Fibroblast of the conjunctiva (primary cell): ENCODE measurements at regions not wholly inside any gene's neighbourhood (a gene's known extent, or its start where the extent isn't known, plus 50 kb on each side); places are given as distances from the start of the nearest gene placed in this dataset.
"Not testable (repeated sequence)": the region's sequence is repeated elsewhere in the genome, so short reads cannot be mapped to it uniquely, and the experiment has no call there.

Experiments
- DNase-seq: peaks from one replicate; pipeline ENCODE4 v3.0.0-alpha.2; 2010; ENCODE audit warnings: low read depth

GRCh38 chr3:81186412-81186811 lies 575.0 kb downstream of the GBE1 start:
- no peak for DNase-seq

- DNase-seq, result not testable (repeated sequence)
Measured at GRCh38 chr3:81182086-81182875, 579.2 kb downstream of the GBE1 start.

GRCh38 chr3:81173514-81173913 lies 587.9 kb downstream of the GBE1 start:
- no peak for DNase-seq

- DNase-seq, result no peak
Measured at GRCh38 chr3:81170298-81170697, 591.1 kb downstream of the GBE1 start.

GRCh38 chr3:81164806-81165205 lies 596.6 kb downstream of the GBE1 start:
- DNase-seq, result no peak

GRCh38 chr3:81161851-81162250 lies 599.6 kb downstream of the GBE1 start:
- no peak for DNase-seq

GRCh38 chr3:81161100-81161499 lies 600.3 kb downstream of the GBE1 start:
- DNase-seq, result no peak

GRCh38 chr3:81154611-81155143 lies 606.8 kb downstream of the GBE1 start:
- DNase-seq, result no peak

- DNase-seq, result no peak
Measured at GRCh38 chr3:81152156-81152555, 609.3 kb downstream of the GBE1 start.

- no peak for DNase-seq
Measured at GRCh38 chr3:81132995-81133394, 628.5 kb downstream of the GBE1 start.

- DNase-seq, result no peak
Measured at GRCh38 chr3:81105789-81106488, 655.5 kb downstream of the GBE1 start.

GRCh38 chr3:81105206-81105605 lies 656.2 kb downstream of the GBE1 start:
- DNase-seq, result no peak

- no peak for DNase-seq
Measured at GRCh38 chr3:81097889-81098288, 663.6 kb downstream of the GBE1 start.

GRCh38 chr3:81095956-81096355 lies 665.5 kb downstream of the GBE1 start:
- DNase-seq, result no peak

GRCh38 chr3:81094986-81095385 lies 666.5 kb downstream of the GBE1 start:
- DNase-seq, result no peak

GRCh38 chr3:81087607-81088006 lies 673.8 kb downstream of the GBE1 start:
- DNase-seq, result no peak

- no peak for DNase-seq
Measured at GRCh38 chr3:81086348-81086747, 675.1 kb downstream of the GBE1 start.

GRCh38 chr3:81080608-81081007 lies 680.8 kb downstream of the GBE1 start:
- no peak for DNase-seq

- no peak for DNase-seq
Measured at GRCh38 chr3:81072591-81072990, 688.9 kb downstream of the GBE1 start.

GRCh38 chr3:81068546-81068945 lies 692.9 kb downstream of the GBE1 start:
- DNase-seq, result no peak

- DNase-seq, result no peak
Measured at GRCh38 chr3:81063896-81064295, 697.5 kb downstream of the GBE1 start.

- DNase-seq, result not testable (repeated sequence)
Measured at GRCh38 chr3:81051133-81051532, 710.3 kb downstream of the GBE1 start.

- DNase-seq, result no peak
Measured at GRCh38 chr3:81048058-81048665, 713.3 kb downstream of the GBE1 start.
